Mesendoderm (in vitro differentiated cells): ENCODE measurements at regions not wholly inside any gene's neighbourhood (a gene's known extent, or its start where the extent isn't known, plus 50 kb on each side); places are given as distances from the start of the nearest gene placed in this dataset.
A peak's percentile ranks its signal among the peaks of the same experiment; 100 is the strongest.

Source experiments
- DNase-seq: peaks from one replicate; pipeline ENCODE4 v3.0.0; 2013
- H2AK5ac ChIP-seq: 2 replicates; pipeline ENCODE4 v1.6.1; 2013; ENCODE audit warnings: low read length, inconsistent platforms
- H2BK120ac ChIP-seq: 2 replicates; pipeline ENCODE4 v1.6.1; 2013; ENCODE audit warnings: low read depth, mild to moderate bottlenecking, low read length, moderate library complexity, mixed read lengths
- H2BK15ac ChIP-seq: replicated peaks from 2 replicates; pipeline ENCODE4 v1.6.1; 2013; ENCODE audit warnings: low read depth, mild to moderate bottlenecking, moderate library complexity
- H2BK5ac ChIP-seq: 2 replicates; pipeline ENCODE4 v1.6.1; 2013; ENCODE audit warnings: low read length, inconsistent platforms
- H3K18ac ChIP-seq: 2 replicates; pipeline ENCODE4 v1.6.1; 2013; ENCODE audit warnings: mild to moderate bottlenecking, low read length, mixed read lengths
- H3K23ac ChIP-seq: one replicate; pipeline ENCODE4 v1.6.1; 2013; ENCODE audit warnings: low read length
- H3K27ac ChIP-seq: 2 replicates; pipeline ENCODE4 v1.5.1; 2013; ENCODE audit warnings: low read depth, mild to moderate bottlenecking, inconsistent platforms, low read length, moderate library complexity
- H3K27me3 ChIP-seq: 2 replicates; pipeline ENCODE4 v1.6.1; 2013; ENCODE audit warnings: low read length, control low read depth, mild to moderate bottlenecking, inconsistent platforms; ENCODE audit not compliant: insufficient read depth, poor library complexity
- H3K36me3 ChIP-seq: 2 replicates; pipeline ENCODE4 v1.6.1; 2013; ENCODE audit warnings: low read length, inconsistent platforms; ENCODE audit not compliant: control insufficient read depth, insufficient read depth
- H3K4ac ChIP-seq: one replicate; pipeline ENCODE4 v1.6.1; 2013; ENCODE audit warnings: low read depth, mild to moderate bottlenecking, low read length, moderate library complexity
- H3K4me1 ChIP-seq: 2 replicates; pipeline ENCODE4 v1.6.1; 2013; ENCODE audit warnings: low read depth, low read length, inconsistent platforms; ENCODE audit not compliant: control insufficient read depth
- H3K4me2 ChIP-seq: 2 replicates; pipeline ENCODE4 v1.6.1; 2013; ENCODE audit warnings: low read length
- H3K4me3 ChIP-seq: 2 replicates; pipeline ENCODE4 v1.5.1; 2013; ENCODE audit warnings: mild to moderate bottlenecking, low read length
- H3K56ac ChIP-seq: one replicate; pipeline ENCODE4 v1.6.1; 2013; ENCODE audit warnings: low read length
- H3K79me1 ChIP-seq: 2 replicates; pipeline ENCODE4 v1.6.1; 2013; ENCODE audit warnings: low read length, inconsistent platforms
- H3K79me2 ChIP-seq: 2 replicates; pipeline ENCODE4 v1.6.1; 2013; ENCODE audit warnings: mild to moderate bottlenecking, low read length; ENCODE audit not compliant: control insufficient read depth, insufficient read depth
- H3K9ac ChIP-seq: 2 replicates; pipeline ENCODE4 v1.6.1; 2013; ENCODE audit warnings: low read length, inconsistent platforms
- H4K5ac ChIP-seq: one replicate; pipeline ENCODE4 v1.6.1; 2013; ENCODE audit warnings: low read length
- H4K8ac ChIP-seq: one replicate; pipeline ENCODE4 v1.6.1; 2013; ENCODE audit warnings: low read depth, mild to moderate bottlenecking, control low read depth, low read length, moderate library complexity
- WGBS: extraction: QIAGEN DNeasy Blood & Tissue Kit; methylation state at CpG from one replicate; pipeline ENCODE4 v1.1.7; 2013; ENCODE audit warnings: low lambda C conversion rate, missing lambda C conversion rate; ENCODE audit not compliant: insufficient coverage; ENCODE audit errors: extremely low coverage; 5-methylcytosine and 5-hydroxymethylcytosine counted together

DNA sequence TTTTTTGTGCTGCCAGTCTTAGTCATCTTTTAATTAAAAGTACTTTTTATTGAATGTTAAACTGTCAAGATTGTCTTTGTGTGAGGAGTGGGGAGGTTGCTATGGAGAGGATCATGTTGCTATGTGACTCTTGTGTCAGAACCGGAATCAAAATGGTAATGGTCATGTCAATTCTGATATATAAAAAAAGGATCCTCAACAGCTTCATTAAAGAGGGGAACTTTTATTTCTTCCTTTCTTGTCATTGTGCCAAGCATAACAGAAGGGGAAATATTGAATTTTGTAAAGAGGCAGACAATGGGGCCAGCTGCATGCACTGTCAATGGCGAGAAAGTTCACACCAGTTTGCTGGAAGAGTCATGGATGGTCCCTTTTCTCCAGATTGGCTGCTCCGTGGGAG, 564.8 kb downstream of the VRK1 start:
- Histone ChIP-seq H3K27ac (no peak overlapping the region), H4K8ac (no peak overlapping the region), H3K4me3 (no peak overlapping the region), H3K23ac (no peak overlapping the region), H3K9ac (no peak overlapping the region), H3K4ac (no peak overlapping the region), H2BK15ac (no peak overlapping the region), H2BK5ac (no peak overlapping the region), H3K79me1 (no peaks in the 10 kb centered on the region), H3K18ac (no peak overlapping the region), H3K79me2 (no peaks in the 10 kb centered on the region), H3K56ac (no peak overlapping the region), H2BK120ac (no peak overlapping the region), H3K4me2 (no peak overlapping the region), H3K27me3 (no peaks in the 10 kb centered on the region), H4K5ac (no peak overlapping the region), H3K36me3 (no peaks in the 10 kb centered on the region), H2AK5ac (no peak overlapping the region), H3K4me1 (no peaks in the 10 kb centered on the region)
- WGBS: no CpG with 5 or more reads among the region's 3 CpGs
- no peak for DNase-seq

DNA sequence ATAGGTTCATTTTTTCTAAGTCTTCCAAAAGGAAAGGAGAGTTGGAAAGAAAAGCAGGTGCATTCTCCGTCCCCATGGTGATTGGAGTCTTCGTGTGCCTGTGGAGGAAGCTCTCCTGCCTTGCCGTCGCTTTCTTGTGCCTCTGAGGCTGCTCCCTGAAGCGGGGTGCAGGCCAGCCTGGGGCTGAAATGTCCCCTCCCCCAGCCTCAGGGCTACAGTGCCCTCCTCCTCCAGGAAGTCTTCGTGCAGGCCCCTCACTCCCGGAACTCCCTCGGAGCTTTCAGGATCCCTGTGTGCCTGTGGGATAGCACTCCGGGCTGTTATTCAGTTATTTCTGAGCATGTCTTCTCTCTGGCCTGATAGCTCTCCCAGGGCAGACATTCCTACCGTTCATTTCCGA, 569.2 kb downstream of the VRK1 start:
- no CpG with 5 or more reads among the region's 11 CpGs for WGBS
- no peaks in the 10 kb centered on the region for H3K36me3 ChIP-seq

DNA sequence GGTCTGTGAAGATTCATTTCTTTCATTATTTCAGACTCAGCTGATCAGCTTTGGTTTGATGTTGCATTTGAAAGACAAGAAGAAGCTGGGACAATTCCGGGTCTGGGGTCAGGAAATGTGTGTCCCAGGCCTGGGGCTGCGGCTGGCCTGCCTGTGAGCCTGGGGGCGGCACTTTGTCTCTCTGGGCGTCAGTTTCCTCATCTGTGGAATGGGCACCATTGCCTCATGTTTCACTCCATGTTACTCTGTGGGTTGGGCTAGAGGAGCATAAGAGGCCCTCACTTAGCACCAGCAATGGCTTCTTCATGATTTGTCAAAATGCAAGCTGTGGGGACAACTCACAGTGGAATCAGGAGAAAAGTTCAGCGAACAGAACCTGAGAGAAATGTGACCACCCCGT, 570.1 kb downstream of the VRK1 start:
- Histone ChIP-seq H4K5ac (no peak overlapping the region), H2AK5ac (no peak overlapping the region), H3K4me2 (no peak overlapping the region), H3K79me2 (no peaks in the 10 kb centered on the region), H3K4me3 (no peak overlapping the region), H3K4me1 (no peaks in the 10 kb centered on the region), H3K18ac (no peak overlapping the region), H4K8ac (no peak overlapping the region), H3K36me3 (no peaks in the 10 kb centered on the region), H3K23ac (no peak overlapping the region), H3K9ac (no peak overlapping the region), H2BK5ac (no peak overlapping the region), H3K27me3 (no peaks in the 10 kb centered on the region), H3K4ac (no peak overlapping the region), H2BK120ac (no peak overlapping the region), H3K56ac (no peak overlapping the region), H3K79me1 (no peaks in the 10 kb centered on the region), H2BK15ac (no peak overlapping the region), H3K27ac (no peak overlapping the region)
- DNase-seq: no peak
- WGBS: no CpG with 5 or more reads among the region's 6 CpGs

More for the DNA sequence above, 569.2 kb downstream of the VRK1 start:
- Histone ChIP-seq H2BK120ac (no peak overlapping the region), H3K9ac (no peak overlapping the region), H3K4me2 (no peak overlapping the region), H3K79me2 (no peaks in the 10 kb centered on the region), H3K4me1 (no peaks in the 10 kb centered on the region), H3K18ac (no peak overlapping the region), H3K23ac (no peak overlapping the region), H3K27me3 (no peaks in the 10 kb centered on the region), H4K8ac (no peak overlapping the region), H3K79me1 (no peaks in the 10 kb centered on the region), H3K4me3 (no peak overlapping the region), H2BK5ac (no peak overlapping the region), H2BK15ac (no peak overlapping the region), H3K4ac (no peak overlapping the region), H4K5ac (no peak overlapping the region), H3K56ac (no peak overlapping the region), H3K27ac (no peak overlapping the region), H2AK5ac (no peak overlapping the region)
- peak; percentile 11 for DNase-seq

DNA sequence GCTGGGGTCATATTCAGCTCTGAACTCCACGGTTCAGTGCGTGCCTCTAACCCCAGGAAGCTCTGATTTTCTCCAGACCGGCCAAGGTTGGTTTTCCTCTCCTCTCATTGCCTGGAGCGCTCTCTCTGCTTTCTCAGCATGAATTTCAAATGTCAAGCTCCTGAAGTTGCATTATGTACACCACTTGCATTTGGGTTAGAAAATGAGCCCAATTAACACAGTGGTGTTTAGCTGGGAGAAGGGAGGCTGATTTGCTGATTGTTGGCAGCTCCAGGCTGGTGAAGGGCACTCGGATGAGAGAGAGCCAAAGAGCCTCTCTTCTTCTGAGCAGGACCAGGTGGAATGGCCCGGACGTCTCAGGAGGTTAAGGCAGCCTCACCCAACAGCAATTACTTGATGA, 570.9 kb downstream of the VRK1 start:
- Histone ChIP-seq H2BK120ac (no peak overlapping the region), H2BK15ac (no peak overlapping the region), H3K27me3 (no peaks in the 10 kb centered on the region), H3K9ac (no peak overlapping the region), H3K4me1 (no peaks in the 10 kb centered on the region), H3K56ac (no peak overlapping the region), H3K79me1 (no peaks in the 10 kb centered on the region), H4K5ac (no peak overlapping the region), H2AK5ac (no peak overlapping the region), H3K27ac (no peak overlapping the region), H3K23ac (no peak overlapping the region), H3K36me3 (no peaks in the 10 kb centered on the region), H3K18ac (no peak overlapping the region), H4K8ac (no peak overlapping the region), H2BK5ac (no peak overlapping the region), H3K79me2 (no peaks in the 10 kb centered on the region), H3K4me2 (no peak overlapping the region), H3K4ac (no peak overlapping the region), H3K4me3 (no peak overlapping the region)
- DNase-seq: no peak
- whole genome bisulfite sequencing: no CpG with 5 or more reads among the region's 7 CpGs

DNA sequence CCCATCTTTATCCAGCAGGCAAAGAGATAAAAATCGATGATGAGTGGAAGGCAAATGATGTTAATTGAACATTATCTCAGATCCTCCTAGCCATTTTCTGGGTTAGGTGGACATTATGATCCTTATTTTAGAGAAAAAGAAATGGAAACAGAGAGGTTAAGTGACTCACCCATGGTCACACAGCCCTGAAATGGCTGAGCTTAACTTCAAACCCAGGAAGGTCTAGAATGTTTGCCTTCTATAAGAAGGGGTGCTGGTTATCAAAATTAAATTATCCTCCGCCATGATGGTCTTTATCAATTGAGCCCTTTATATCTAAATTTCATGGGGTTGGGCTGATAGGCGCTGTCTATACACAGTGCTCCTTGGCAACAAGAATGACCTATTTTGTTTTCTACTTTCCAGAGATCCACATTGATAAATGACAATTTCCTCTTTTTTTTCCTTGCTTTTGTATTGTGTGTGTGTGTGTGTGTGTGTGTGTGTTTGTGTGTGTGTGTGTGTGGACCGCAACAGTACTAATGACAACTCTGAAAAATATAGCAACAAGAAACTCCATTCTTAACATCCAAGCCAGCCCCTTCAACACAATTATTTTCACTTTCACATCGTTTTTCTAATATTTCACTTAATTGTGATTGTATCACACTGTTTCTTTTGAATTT, 571.9 kb downstream of the VRK1 start:
- Histone ChIP-seq H4K8ac (no peak overlapping the region), H3K18ac (no peak overlapping the region), H4K5ac (no peak overlapping the region), H2BK5ac (no peak overlapping the region), H3K23ac (no peak overlapping the region), H2BK15ac (no peak overlapping the region), H3K79me2 (no peaks in the 10 kb centered on the region), H3K4me1 (no peaks in the 10 kb centered on the region), H3K27me3 (no peaks in the 10 kb centered on the region), H3K56ac (no peak overlapping the region), H3K4me2 (no peak overlapping the region), H3K4ac (no peak overlapping the region), H3K36me3 (no peaks in the 10 kb centered on the region), H3K27ac (no peak overlapping the region), H2BK120ac (no peak overlapping the region), H3K4me3 (no peak overlapping the region), H3K79me1 (no peaks in the 10 kb centered on the region), H2AK5ac (no peak overlapping the region), H3K9ac (no peak overlapping the region)
- no peak for DNase-seq
- WGBS: 100% methylated on average over 1 of the region's 5 CpGs

DNA sequence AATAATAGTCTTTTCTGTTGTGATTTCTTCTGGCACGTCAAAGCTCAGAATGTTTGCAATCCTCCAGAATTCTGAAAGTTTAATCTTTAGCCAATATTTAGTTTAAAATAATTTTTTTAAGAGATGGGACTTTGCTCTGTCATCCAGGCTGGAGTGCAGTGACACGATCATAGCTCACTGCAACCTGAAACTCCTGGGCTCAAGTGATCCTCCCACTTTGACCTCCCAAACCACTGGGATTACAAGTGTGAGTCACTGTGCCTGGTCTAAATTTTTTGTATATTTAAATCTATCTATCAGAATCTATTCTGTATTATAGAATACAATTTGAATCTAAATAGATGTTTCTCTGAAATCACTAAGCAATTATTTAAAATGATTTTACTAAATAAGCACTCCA, 572.7 kb downstream of the VRK1 start:
- no peaks in the 10 kb centered on the region for H3K79me1 ChIP-seq
- H3K9ac ChIP-seq: no peak overlapping the region
- H4K8ac ChIP-seq: no peak overlapping the region
- no peaks in the 10 kb centered on the region for H3K36me3 ChIP-seq
- H3K56ac ChIP-seq: no peak overlapping the region
- H2AK5ac ChIP-seq: no peak overlapping the region
- H3K27ac ChIP-seq: no peak overlapping the region
- H3K79me2 ChIP-seq: no peaks in the 10 kb centered on the region
- H3K4me1 ChIP-seq: no peaks in the 10 kb centered on the region
- H2BK120ac ChIP-seq: no peak overlapping the region
- no peak overlapping the region for H4K5ac ChIP-seq
- H3K4ac ChIP-seq: no peak overlapping the region
- no peak for DNase-seq
- no peak overlapping the region for H3K18ac ChIP-seq
- no peak overlapping the region for H2BK5ac ChIP-seq
- WGBS: no CpG with 5 or more reads among the region's 2 CpGs
- H3K23ac ChIP-seq: no peak overlapping the region
- no peak overlapping the region for H2BK15ac ChIP-seq
- no peak overlapping the region for H3K4me3 ChIP-seq
- H3K4me2 ChIP-seq: no peak overlapping the region
- no peaks in the 10 kb centered on the region for H3K27me3 ChIP-seq
